ENCODE measurements at regions not wholly inside any gene's neighbourhood (a gene's known extent, or its start where the extent isn't known, plus 50 kb on each side); places are given as distances from the start of the nearest gene placed in this dataset.

DNA sequence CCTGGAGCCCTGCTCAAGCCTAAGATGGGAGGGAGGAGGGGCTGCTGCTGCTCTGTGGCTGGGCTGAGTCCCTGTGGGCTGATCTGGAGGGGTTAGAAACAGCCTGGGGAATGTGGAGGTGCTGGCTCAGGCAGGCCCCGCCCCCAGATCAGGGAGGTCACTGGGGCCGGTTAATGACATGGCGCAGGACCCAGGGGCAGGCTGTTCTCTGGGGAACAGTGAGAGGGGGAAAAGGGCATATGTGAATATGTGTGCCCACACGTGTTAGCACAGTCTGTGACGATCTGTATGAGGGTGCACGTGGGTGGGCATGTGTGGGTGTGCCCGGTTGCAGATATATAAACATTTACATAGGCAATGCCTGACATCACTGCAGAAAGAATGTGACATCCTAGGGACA, 143.5 kb downstream of the MIAT start:
- FAIRE-seq (no peak), DNase-seq (ENCODE audit: low spot score in 2 of 2) (no peak)

DNA sequence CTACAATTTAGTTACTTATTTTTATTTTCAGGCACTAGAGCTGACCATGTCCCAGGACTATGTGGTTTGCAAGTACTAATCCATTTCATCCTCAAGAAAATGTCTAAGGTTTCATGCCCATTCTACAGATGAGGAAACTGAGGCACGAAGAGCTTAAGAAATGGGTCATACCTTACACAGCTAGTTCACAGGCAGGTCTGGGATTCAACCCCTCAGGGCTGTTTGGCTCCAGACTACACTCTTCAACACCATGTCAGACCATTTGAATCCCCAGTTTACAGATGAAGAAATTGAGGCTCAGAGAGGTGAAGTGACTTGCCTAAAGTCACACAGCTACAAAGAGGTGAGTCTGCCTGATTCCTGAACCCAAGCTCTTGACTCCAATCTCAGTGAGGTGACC, 144.1 kb downstream of the MIAT start:
- FAIRE-seq = no peak
- DNase-seq (ENCODE audit: low spot score in 2 of 2) = no peak

- FAIRE-seq (no peak), DNase-seq (ENCODE audit: low spot score in 2 of 2) (no peak)
Observed at GRCh38 chr22:26804315-26804714, 146.9 kb downstream of the MIAT start.

- DNase-seq (ENCODE audit: low spot score in 2 of 2) (no peak), FAIRE-seq (no peak)
Observed at GRCh38 chr22:26804911-26805539, 147.6 kb downstream of the MIAT start.

- FAIRE-seq (no peak), DNase-seq (ENCODE audit: low spot score in 2 of 2) (no peak)
Observed at GRCh38 chr22:26806445-26807175, 149.2 kb downstream of the MIAT start.

DNA sequence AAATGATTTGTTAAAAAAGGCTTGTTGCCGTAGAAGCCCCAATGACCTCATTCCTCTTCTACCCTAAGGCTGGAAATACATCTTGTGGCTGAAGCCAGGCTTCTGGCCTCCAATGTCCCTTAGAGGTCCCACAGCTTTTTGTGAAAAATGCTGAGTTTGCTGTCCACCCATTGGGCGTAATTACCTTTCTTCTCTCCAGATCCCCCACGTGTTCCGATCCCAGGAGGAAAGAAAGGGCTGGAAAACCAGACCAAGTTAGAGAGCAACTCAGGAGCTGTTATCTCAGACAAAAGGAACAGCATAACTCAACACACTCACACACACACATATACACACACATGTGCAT, 154.2 kb downstream of the MIAT start:
- no peak for FAIRE-seq

GRCh38 chr22:26812731-26813130, 155.3 kb downstream of the MIAT start:
- FAIRE-seq = no peak
- DNase-seq (ENCODE audit: low spot score in 2 of 2) = no peak

More for the DNA sequence above, 154.2 kb downstream of the MIAT start:
- no peak for DNase-seq (ENCODE audit: low spot score in 2 of 2)

DNA sequence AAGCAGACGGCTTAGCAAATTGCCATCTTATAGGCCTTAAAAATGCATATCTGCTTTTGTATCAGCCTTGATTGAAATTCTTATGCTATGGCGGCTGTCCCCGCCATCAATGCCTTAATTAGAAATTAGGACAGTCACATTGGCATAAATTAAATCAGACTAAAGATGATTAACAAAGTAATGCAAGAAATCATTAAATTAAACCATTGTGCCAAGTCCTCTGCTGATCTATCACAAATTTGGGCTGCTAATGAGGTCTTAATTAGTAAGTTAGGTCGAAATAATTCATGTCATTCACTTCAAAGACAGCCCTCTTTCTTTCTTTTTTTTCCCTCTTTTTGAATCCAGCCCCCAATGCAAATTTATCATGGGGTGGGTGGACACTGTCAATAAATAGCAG, 159.3 kb downstream of the MIAT start:
- no peak for FAIRE-seq
- no peak for DNase-seq (ENCODE audit: low spot score in 2 of 2)

- FAIRE-seq (no peak), DNase-seq (ENCODE audit: low spot score in 2 of 2) (no peak)
Observed at GRCh38 chr22:26817926-26818325, 160.5 kb downstream of the MIAT start.

- no peak for FAIRE-seq
- DNase-seq (ENCODE audit: low spot score in 2 of 2) = no peak
Observed at GRCh38 chr22:26821854-26822253, 164.5 kb downstream of the MIAT start.

- DNase-seq (ENCODE audit: low spot score in 2 of 2) (no peak), FAIRE-seq (no peak)
Observed at GRCh38 chr22:26822313-26822712, 164.9 kb downstream of the MIAT start.

DNA sequence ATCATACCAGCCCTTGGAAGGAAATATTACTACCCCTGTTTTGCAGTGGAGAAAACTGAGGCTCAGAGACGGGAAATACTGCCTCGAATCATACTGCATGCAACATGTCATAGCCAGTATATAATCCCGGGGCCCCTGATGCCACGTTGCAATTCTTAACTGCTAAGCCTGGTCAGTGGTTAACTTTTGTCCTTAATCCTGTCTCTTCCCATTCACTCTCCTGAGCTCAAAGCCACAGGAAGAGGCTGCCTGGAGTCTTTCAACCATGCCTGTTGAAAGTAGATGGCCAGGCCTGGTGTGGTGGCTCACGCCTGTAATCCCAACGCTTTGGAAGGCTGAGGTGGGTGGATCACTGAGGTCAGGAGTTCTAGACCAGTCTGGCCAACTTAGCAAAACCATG, 166.6 kb downstream of the MIAT start:
- DNase-seq (ENCODE audit: low spot score in 2 of 2) = no peak
- FAIRE-seq = no peak

- DNase-seq (ENCODE audit: low spot score in 2 of 2) (no peak), FAIRE-seq (no peak)
Observed at GRCh38 chr22:26825960-26826935, 168.9 kb downstream of the MIAT start.

DNA sequence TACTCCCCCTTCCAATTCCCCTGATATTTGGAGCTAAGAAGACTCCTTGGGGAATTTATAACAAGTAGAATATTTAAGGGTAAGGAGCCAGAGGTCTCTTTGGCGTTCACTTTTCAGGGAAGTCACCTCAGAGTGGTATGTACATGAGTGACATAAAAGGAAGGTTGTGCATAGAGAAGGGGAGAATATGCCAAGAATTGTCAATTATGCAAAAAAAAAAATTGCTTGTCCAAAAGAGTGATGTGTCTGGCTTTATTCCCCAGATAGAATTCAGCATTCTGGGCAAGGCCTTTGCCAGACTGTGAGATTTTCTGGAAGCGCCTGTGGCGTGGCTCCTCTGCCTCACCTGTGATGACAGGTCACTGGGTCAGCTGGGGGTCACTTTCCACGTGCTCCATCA, 170.2 kb downstream of the MIAT start:
- DNase-seq (ENCODE audit: low spot score in 2 of 2) = no peak
- no peak for FAIRE-seq

DNA sequence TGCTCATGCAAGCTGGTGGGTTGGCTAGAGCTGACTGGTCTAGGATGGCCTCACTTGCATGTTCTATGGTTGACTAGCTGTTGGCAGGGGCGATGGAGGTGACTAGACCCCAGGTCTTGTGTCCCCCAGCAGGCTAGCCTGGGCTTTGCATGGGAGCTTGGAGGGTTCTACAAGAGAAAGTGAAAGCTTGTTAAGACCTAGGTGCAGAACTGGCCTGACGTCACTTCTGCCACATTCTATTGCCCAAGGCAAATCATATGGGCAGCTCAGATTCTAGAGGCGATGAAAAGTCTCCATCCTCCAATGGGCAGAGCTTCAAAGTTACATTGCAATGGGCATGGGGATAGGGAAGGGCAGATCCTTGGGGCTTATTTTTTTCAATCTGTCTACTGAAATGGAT, 170.9 kb downstream of the MIAT start:
- DNase-seq (ENCODE audit: low spot score in 2 of 2) = no peak
- FAIRE-seq = no peak

GRCh38 chr22:26830837-26831236, 173.4 kb downstream of the MIAT start:
- FAIRE-seq (no peak), DNase-seq (ENCODE audit: low spot score in 2 of 2) (no peak)

GRCh38 chr22:26835023-26835422, 177.6 kb downstream of the MIAT start:
- no peak for DNase-seq (ENCODE audit: low spot score in 2 of 2)
- no peak for FAIRE-seq

DNA sequence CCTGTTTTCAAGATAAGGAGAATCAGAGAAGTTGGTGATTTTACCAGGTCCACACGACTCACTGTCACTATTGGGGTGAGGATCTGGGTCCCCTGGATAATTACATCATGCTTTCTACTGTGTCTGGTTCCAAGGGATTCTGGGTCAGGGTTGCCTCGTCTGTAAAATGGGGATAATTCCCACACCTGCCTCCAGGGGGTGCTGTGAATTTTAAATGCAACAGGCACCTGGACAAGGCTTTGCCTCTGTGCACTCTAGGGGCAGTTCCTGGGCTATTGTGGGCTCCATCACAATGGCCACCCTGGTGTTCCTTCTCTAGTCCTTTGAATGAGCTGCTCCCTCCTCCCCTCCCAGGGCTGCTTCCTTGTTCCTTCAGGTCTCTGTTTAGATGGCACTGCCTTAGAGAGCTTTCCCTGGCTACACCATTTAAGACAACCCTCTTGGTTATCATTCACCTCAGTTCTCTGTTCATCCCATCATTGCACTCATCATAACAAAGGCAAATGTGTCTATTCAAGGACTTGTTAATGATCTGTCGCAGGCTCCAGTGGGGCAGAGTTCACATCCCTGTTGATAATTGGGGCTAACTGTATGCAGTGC, 178.6 kb downstream of the MIAT start:
- FAIRE-seq (no peak), DNase-seq (ENCODE audit: low spot score in 2 of 2) (no peak)

- FAIRE-seq (no peak), DNase-seq (ENCODE audit: low spot score in 2 of 2) (no peak)
Observed at GRCh38 chr22:26837784-26838470, 180.5 kb downstream of the MIAT start.

GRCh38 chr22:26838471-26838825, 181.1 kb downstream of the MIAT start:
- FAIRE-seq = no peak

More at GRCh38 chr22:26838471-26838825, 181.1 kb downstream of the MIAT start:
- DNase-seq (ENCODE audit: low spot score in 2 of 2) = no peak

Measured in frontal cortex (tissue), 3 donors.